Liver (tissue), 3 donors: ENCODE measurements at regions not wholly inside any gene's neighbourhood (a gene's known extent, or its start where the extent isn't known, plus 50 kb on each side); places are given as distances from the start of the nearest gene placed in this dataset.

ENCODE experiments used
- ATF3 ChIP-seq: IDR thresholded peaks from 2 replicates; pipeline ENCODE4 v1.6.1; 2016; ENCODE audit warnings: antibody characterized with exemption
- EGR1 ChIP-seq, 2 donors: IDR thresholded peaks; 2 replicates each; pipeline ENCODE4 v1.6.1; 2016 to 2018; ENCODE audit warnings: antibody characterized with exemption in 2 of 2, low read depth in 2 of 2
- TF ChIP-seq, protein P1 (sequence below): fragments of 150-350 bp; IDR thresholded peaks from 2 replicates; pipeline ENCODE4 v1.5.1; 2017; ENCODE audit warnings: improper control_type of control experiment, low read depth, low read length; ENCODE audit not compliant: missing input control
- donor health status: healthy.
- donor health status: healthy.

- TF ChIP-seq EGR1 (IDR thresholded peaks at IDR 0.05; ENCODE audit: low read depth in 2 of 2) (no peak), ATF3 (no peak)
- TF ChIP-seq, protein P1, sequence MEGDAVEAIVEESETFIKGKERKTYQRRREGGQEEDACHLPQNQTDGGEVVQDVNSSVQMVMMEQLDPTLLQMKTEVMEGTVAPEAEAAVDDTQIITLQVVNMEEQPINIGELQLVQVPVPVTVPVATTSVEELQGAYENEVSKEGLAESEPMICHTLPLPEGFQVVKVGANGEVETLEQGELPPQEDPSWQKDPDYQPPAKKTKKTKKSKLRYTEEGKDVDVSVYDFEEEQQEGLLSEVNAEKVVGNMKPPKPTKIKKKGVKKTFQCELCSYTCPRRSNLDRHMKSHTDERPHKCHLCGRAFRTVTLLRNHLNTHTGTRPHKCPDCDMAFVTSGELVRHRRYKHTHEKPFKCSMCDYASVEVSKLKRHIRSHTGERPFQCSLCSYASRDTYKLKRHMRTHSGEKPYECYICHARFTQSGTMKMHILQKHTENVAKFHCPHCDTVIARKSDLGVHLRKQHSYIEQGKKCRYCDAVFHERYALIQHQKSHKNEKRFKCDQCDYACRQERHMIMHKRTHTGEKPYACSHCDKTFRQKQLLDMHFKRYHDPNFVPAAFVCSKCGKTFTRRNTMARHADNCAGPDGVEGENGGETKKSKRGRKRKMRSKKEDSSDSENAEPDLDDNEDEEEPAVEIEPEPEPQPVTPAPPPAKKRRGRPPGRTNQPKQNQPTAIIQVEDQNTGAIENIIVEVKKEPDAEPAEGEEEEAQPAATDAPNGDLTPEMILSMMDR: no peak
Observed at GRCh38 chr14:27546111-27546510, 948.3 kb upstream of the NOVA1 start.
